ENCODE measurements at regions not wholly inside any gene's neighbourhood (a gene's known extent, or its start where the extent isn't known, plus 50 kb on each side); places are given as distances from the start of the nearest gene placed in this dataset.

- ChIA-PET POLR2A (interaction anchor here (1.1 kb wide), 1 partner anchor 11 kb away, joined by 3 read pairs; no protein-coding TSS in a partner anchor), CTCF (ENCODE audit: low intra/inter-chr PET ratio) (interaction anchor here (0.6 kb wide), 1 partner anchor 1988 kb away, joined by 3 read pairs; no protein-coding TSS in a partner anchor)
- intact Hi-C loops (cut with micrococcal nuclease) = no loop called here
- FAIRE-seq (no peak), ATAC-seq (no peak), DNase-seq (ENCODE audit: extremely low read depth in 1 of 4, low spot score in 3 of 4) (no peak)
- BruUV-seq (replicated peaks) = no TSS peak
- Histone ChIP-seq H3K27me3 (ENCODE audit: control insufficient read depth in 2 of 2, insufficient read depth in 2 of 2, low read length in 2 of 2) (peaks cover 29 to 59% of the 10 kb centered on the region in 2 experiments), H2AFZ (ENCODE audit: low read depth, low read length) (no peak overlapping the region), H3K4me2 (ENCODE audit: insufficient read depth, low read length) (no peak overlapping the region), H3K4me1 (replicated peaks in 1 of 2; ENCODE audit: control insufficient read depth in 2 of 2, insufficient read depth in 2 of 2, low read length in 2 of 2) (peaks cover 3 to 17% of the 10 kb centered on the region in 2 experiments; a peak in 3 of 5 replicates), H4K20me1 (replicated peaks; ENCODE audit: control insufficient read depth, insufficient read depth, low read length) (no peaks in the 10 kb centered on the region), H3K27ac (ENCODE audit: extremely low read depth, low read depth, low read length) (no peak overlapping the region), H3K9ac (ENCODE audit: insufficient read depth in 1 of 2, low read depth in 2 of 2, low read length in 2 of 2) (no peak overlapping the region), H3K9me1 (ENCODE audit: control insufficient read depth, insufficient read depth, low read length) (no peaks in the 10 kb centered on the region), H3K79me2 (ENCODE audit: control insufficient read depth, insufficient read depth, low read length) (no peaks in the 10 kb centered on the region), H3K9me3 (replicated peaks; ENCODE audit: control insufficient read depth, insufficient read depth, low read depth, low read length) (peaks cover 7% of the 10 kb centered on the region), H3K4me3 (no peak overlapping the region), H3K36me3 (ENCODE audit: control insufficient read depth, insufficient read depth, low read length) (no peaks in the 10 kb centered on the region)
- WGBS (ENCODE audit: insufficient coverage, low coverage, missing lambda C conversion rate) = 1% methylated on average over 15 of the region's 15 CpGs
- in situ Hi-C loops (cut with MboI) = no loop called here
- no peak for TF ChIP-seq MITF (IDR thresholded peaks at IDR 0.05)
- TF ChIP-seq ATF7 (IDR thresholded peaks at IDR 0.05) = no peak
- TF ChIP-seq TEAD2 (tag; IDR thresholded peaks at IDR 0.05) = no peak
- no peak for TF ChIP-seq BACH1 (tag; IDR thresholded peaks at IDR 0.05)
- TF ChIP-seq NFXL1 (CRISPR knock-in tag; IDR thresholded peaks at IDR 0.05) = no peak
- TF ChIP-seq CHCHD3 (CRISPR knock-in tag; IDR thresholded peaks at IDR 0.05) = no peak
- no peak for TF ChIP-seq ATF2 (CRISPR knock-in tag; IDR thresholded peaks at IDR 0.05)
- TF ChIP-seq ZNF395 (CRISPR knock-in tag; IDR thresholded peaks at IDR 0.05) = no peak
Observed at GRCh38 chr12:124194264-124194892, 100.5 kb upstream of the RFLNA start.
